ENCODE measurements at regions not wholly inside any gene's neighbourhood (a gene's known extent, or its start where the extent isn't known, plus 50 kb on each side); places are given as distances from the start of the nearest gene placed in this dataset.
"Not testable (repeated sequence)": the region's sequence is repeated elsewhere in the genome, so short reads cannot be mapped to it uniquely, and the experiment has no call there.

DNA sequence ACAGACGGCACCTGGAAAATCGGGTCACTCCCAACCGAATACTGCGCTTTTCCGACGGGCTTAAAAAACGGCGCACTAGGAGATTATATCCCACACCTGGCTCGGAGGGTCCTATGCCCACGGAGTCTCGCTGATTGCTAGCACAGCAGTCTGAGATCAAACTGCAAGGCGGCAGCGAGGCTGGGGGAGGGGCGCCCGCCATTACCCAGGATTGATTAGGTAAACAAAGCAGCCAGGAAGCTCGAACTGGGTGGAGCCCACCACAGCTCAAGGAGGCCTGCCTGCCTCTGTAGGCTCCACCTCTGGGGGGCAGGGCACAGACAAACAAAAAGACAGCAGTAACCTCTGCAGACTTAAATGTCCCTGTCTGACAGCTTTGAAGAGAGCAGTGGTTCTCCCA lies 64.5 kb downstream of the SLC30A10 start:
- DNase-seq: not testable (repeated sequence)

GRCh38 chr1:219862366-219862765 lies 66.0 kb downstream of the SLC30A10 start:
- DNase-seq: no peak

- no peak for DNase-seq
Observed at GRCh38 chr1:219858980-219859379, 69.4 kb downstream of the SLC30A10 start.

- no peak for DNase-seq
Observed at GRCh38 chr1:219847215-219847855, 81.0 kb downstream of the SLC30A10 start.

- DNase-seq: not testable (repeated sequence)
Observed at GRCh38 chr1:219839595-219839994, 88.8 kb downstream of the SLC30A10 start.

- no peak for DNase-seq
Observed at GRCh38 chr1:219837994-219838294, 90.4 kb downstream of the SLC30A10 start.

- DNase-seq: peak; percentile 24
Observed at GRCh38 chr1:219837274-219837993, 90.9 kb downstream of the SLC30A10 start.

- no peak for DNase-seq
Observed at GRCh38 chr1:219834314-219834917, 93.9 kb downstream of the SLC30A10 start.

DNA sequence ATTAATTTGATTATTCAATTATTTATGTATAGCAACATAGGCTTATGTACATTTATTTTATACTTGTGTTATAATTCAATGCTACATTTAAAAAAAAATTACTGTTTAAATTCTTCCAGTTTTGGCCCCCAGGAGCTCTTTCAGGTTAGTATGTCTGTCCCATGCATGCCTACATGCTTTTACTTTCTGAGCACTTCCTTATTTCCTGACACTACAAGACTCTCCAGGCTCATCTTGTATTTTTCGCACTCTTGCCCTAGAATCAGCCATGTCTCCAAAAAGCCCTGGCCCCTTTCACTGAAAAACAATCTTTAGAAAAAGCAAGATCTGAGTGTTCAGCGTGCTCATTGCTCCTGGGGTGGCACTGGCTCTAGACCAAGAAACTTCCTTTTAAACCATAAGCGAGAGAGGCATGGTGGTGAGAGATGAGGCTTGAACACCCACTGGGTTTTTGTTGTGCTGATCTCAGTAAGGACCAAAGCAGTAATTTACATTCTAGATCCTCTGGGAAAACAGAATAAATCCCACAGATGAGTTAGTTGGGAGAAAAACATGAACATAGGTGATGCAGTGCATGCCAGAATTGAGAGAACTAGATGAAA lies 95.0 kb downstream of the SLC30A10 start:
- DNase-seq: no peak

- no peak for DNase-seq
Observed at GRCh38 chr1:219826290-219826689, 102.1 kb downstream of the SLC30A10 start.

- no peak for DNase-seq
Observed at GRCh38 chr1:219825355-219825754, 103.0 kb downstream of the SLC30A10 start.

- DNase-seq: no peak
Observed at GRCh38 chr1:219824338-219824737, 104.0 kb downstream of the SLC30A10 start.

GRCh38 chr1:219820551-219820950 lies 107.8 kb downstream of the SLC30A10 start:
- DNase-seq: no peak

DNA sequence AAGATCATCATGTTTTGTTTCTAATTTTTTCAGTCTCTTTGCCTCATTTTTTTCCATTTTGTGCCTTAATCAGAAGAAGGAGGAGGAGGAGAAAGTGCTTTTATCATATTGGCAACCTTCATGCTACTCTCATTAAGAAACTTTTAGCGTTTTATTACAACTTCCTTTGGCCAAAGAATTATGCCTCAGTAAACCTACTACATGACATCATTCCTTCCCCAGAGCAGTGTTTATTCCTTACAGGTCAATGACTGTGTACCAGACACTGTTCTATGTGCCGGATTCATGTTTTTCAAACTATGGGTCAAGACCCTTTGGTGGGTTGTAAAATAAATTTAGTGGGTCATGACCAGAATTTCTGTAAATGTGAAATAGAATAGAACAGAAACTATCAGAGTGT lies 110.4 kb downstream of the SLC30A10 start:
- no peak for DNase-seq

GRCh38 chr1:219813294-219813693 lies 115.1 kb downstream of the SLC30A10 start:
- no peak for DNase-seq

DNA sequence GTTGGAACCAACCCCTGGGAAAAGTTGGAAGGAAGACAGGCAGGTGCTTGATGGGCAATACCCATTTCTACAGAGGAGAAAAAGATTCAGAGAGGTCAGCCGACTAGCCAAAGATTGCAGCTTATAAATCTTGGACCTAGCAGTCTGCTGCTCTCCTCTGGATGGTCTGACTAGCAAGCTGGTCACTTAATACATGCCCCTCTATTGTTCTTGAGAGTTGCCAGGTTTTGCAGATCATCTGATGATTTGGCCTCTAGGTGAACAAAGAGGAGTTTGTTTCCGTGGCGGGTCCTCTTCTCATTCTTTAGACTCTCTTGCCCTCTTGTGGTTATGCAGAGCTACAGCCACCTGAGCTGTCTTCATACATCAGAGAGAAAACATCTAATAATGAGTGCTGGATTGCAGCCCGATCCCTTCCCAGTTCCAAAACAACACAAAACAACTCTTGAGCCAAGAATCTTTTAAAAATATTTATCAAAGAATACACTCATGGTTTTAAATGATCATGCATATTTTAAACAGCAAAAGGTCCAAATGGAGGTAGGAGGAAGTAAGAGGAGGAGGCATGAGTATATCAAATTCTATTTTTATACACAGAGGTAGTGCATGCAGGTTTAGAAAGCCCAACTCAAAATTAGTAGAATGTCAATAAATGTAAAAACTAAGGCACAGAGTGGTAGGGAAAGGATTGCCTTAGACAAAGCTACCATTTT lies 115.7 kb downstream of the SLC30A10 start:
- peak; percentile 65 for DNase-seq

GRCh38 chr1:219812086-219812485 lies 116.3 kb downstream of the SLC30A10 start:
- no peak for DNase-seq

- no peak for DNase-seq
Observed at GRCh38 chr1:219810451-219810850, 117.9 kb downstream of the SLC30A10 start.

DNA sequence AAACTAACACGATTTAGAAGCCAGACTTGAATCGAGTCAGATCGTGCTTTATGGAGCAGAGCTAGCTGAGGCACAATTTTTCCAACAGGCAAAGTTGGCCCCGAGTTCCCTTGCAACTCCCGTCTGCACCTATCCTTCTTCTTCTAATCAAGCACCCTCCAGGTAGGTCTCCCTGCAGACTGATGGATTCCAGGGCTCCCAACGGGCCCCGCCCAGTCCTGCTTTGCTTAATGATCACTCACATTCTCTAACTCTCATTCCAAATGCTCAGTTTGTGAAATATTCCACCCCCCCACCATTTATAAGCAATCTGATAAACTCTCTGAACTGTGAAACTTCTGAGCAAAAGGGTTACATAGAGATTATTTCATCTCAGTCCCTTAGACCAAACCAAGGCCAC lies 119.6 kb downstream of the SLC30A10 start:
- no peak for DNase-seq

GRCh38 chr1:219806642-219807041 lies 121.7 kb downstream of the SLC30A10 start:
- no peak for DNase-seq

- DNase-seq: no peak
Observed at GRCh38 chr1:219806020-219806419, 122.3 kb downstream of the SLC30A10 start.

DNA sequence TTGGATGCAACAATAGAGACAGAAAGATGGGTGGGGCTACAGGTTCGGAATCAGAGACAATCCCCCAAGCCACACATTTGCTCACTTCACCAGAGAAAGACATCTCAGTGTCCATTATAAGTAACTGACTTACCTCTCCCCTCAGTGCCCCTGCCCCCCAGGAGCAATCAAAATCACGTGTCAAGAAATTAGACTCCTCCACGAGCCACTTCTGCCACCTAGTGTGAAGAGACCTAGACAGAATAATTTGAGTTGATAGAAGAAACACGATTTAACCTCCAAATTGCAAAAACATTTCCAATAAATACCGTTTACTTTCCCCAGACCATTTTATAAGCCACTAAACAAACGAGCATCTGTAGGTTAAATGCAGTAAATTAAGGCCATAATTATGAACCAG lies 123.2 kb downstream of the SLC30A10 start:
- peak; percentile 31 for DNase-seq

GRCh38 chr1:219801156-219801820 lies 127.1 kb downstream of the SLC30A10 start:
- DNase-seq: no peak

All from DMS 273 treated with DMSO at 0.1 percent for 48 hours (cell line).